Stimulated activated CD4-positive, alpha-beta T cell treated with anti-CD3 and anti-CD28 coated beads, Interleukin-15, amount 100 ng/mL, for 48 hours (primary cell): ENCODE measurements at regions not wholly inside any gene's neighbourhood (a gene's known extent, or its start where the extent isn't known, plus 50 kb on each side); places are given as distances from the start of the nearest gene placed in this dataset.
"Not testable (repeated sequence)": the region's sequence is repeated elsewhere in the genome, so short reads cannot be mapped to it uniquely, and the experiment has no call there.

Experiments used
- DNase-seq, 2 donors: peaks; one replicate each; pipeline ENCODE4 v3.0.0-alpha.2; 2020; ENCODE audit warnings: low read depth in 2 of 2

DNA sequence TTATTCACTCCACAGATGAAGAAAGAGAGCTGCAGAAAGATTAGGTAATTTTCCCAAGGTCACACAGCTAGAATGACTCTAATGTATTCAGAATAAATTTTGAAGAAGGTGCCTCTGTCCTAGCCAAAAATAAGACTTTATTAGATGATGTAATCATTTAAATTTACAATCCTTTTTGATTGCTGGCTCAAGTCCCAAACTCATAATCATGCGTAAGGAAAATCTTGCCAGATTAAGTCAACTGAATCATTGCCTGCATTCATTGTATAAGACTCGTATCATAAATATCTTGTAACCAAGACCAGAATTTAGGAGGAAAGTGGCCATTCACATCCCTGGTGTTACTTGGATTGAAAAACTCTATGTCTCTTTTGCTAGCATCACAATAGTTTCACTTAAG is 53.1 kb upstream of the STK39 start:
- no peak for DNase-seq

GRCh38 chr2:168304024-168304681 is 56.8 kb upstream of the STK39 start:
- no peak for DNase-seq

GRCh38 chr2:168307379-168307778 is 60.0 kb upstream of the STK39 start:
- DNase-seq = no peak

DNA sequence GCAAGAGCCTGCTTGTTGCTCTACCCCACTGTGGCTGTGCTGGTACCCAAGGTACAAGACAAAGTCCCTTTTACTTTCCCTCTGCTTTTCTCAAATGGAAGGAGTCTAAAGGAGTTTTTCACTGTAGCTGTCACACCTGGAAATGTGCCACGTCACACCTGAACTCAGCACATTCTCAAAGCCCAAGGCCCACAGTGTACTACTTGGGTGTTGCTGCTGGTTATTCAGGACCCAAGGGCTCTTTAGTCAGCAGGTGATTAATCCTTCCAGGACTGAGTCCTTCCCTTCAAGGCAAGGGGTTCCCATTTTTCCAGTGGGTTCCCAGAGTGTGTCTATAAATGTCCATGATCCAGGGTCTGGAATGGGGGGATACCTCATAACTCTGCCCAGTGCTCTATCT is 63.2 kb upstream of the STK39 start:
- DNase-seq = no peak

DNA sequence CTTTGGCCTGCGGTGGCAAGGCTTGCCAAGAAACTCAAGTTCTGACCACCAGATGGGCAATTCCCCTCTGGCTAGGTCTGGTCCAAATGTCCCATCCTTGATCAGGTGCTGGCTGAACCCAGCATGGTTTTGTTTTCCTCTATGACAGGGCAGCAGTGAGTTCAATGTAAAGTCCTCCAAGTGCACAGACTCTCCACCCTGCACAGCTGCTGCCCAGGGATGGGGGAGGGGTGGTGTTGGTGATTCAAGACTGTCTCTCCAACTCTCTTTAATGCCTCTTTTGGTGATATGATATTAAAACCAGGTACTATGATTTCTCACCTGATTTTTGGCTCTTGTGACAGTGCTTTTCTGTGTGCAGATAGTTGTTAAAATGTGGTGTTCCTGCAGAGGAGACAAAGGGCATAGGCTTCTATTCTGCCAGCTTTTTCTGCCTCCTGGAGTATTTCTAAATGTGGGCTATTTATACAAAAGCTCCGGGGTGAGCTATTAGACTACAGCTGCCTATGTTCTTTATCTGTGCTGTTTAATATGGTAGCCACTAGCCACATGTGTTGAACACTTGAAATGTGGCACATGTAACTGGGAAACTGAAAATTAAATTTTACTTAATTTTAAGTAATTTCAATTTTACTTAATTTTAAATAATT is 64.0 kb upstream of the STK39 start:
- DNase-seq = no peak

GRCh38 chr2:168312036-168312822 is 64.8 kb upstream of the STK39 start:
- no peak for DNase-seq

DNA sequence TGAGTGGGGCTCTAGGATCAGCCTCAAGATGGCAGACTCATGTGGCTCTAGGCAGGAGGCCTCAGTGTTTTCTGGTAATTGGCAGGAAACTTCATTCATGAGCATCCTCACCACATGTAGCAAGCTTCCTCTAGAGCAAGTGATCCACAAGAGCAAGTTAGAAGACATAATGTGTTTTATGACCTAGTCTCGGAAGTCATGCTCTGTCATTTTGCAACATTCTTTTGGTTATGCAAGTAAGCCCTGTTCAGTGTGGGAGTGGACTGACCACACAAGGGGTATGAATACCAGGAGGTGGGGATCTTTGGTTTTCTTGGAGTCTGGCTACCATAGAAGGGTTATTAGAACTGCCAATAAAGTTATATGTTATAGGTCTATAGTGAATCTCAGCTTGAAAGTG is 66.8 kb upstream of the STK39 start:
- no peak for DNase-seq

- DNase-seq = no peak
Observed at GRCh38 chr2:168315331-168316072, 68.1 kb upstream of the STK39 start.

- no peak for DNase-seq
Observed at GRCh38 chr2:168316073-168316440, 68.7 kb upstream of the STK39 start.

GRCh38 chr2:168317282-168317681 is 69.9 kb upstream of the STK39 start:
- no peak for DNase-seq

DNA sequence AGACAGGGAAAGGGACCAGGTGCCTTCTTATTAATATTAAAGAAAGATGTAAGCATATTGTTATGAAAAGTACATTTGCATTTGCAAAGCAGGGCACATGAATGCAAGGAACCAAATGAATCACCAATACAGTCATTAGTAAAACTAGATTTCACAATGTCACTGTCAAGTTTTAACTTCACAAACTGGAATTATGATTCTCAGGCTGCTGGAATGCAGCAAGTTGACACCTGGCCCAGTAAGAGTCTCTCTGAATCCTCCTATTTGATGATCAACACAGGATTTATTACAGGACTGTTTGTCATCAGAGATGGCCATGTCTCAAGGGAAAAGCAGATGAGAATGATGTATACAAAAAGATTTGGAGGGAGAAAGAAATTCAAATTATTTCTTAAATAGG is 72.9 kb upstream of the STK39 start:
- DNase-seq = no peak

DNA sequence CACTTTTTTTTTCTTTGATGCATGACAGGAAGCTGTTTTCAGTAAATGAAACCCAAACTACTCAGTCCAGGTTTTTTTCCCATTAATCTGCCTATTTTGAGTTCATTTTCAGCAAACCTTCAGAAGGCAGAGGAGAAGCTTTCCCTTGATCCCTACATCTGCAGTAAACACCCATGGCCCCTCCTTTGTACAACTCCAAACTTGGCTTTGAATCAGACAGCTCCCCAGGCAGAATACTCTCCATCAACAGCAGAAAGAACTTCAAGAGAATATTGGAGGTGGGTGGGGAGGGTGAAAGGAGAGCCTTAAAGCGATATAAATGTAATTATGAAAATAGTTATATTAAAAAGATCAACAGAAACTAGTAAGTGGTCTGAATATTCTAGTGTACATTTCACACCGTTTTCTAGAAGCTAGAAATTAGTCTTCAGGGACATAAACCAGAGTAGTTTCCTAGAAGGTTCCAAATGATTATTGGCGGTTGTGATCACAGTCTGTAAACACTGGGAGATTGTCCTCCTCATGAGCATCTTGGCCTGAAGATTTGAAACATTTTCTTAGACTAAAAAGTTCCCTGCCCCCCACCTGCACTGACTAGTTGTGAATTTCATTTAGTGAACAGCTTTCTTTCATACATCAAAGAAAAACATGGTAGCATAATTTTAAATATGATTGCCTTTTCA is 75.1 kb upstream of the STK39 start:
- DNase-seq = no peak

- no peak for DNase-seq
Observed at GRCh38 chr2:168323529-168324021, 76.2 kb upstream of the STK39 start.

DNA sequence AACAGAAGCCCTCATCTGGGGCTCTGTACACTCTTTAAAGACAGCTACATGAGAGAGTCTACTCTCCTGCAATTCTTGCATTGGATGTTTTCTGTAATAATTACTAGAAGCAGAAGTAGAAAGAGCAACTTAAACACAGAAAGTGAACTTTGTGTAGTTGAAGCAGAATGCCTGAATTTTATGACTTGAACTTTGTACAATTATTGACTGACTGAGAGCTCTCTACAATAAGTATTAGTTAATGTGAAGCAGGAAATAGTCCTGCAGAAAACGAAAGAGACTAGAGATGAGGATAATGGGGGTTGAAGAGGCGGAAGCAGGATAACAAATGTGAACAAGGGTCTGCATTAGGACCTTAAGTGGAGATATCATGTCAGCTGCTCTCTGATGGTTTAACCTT is 79.2 kb upstream of the STK39 start:
- no peak for DNase-seq

DNA sequence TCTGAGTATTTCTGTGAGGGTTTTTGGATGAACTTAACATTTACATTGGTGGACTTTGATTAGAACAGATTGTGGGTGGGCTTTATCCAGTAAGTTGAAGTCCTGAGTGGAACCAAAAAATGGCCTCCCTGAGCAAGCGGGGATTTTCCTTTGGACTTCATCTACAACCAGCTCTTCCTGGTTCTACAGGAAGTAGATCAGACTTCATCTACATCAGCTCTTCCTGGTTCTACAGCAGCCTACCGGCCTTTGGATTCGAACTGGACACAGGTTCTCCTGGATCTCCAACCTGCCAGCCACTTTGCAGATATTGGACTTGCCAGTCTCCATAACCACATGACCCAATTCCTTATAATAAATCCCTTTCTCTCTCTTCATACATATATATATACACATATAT is 79.9 kb upstream of the STK39 start:
- DNase-seq = no peak

- DNase-seq = no peak
Observed at GRCh38 chr2:168328421-168328820, 81.0 kb upstream of the STK39 start.

DNA sequence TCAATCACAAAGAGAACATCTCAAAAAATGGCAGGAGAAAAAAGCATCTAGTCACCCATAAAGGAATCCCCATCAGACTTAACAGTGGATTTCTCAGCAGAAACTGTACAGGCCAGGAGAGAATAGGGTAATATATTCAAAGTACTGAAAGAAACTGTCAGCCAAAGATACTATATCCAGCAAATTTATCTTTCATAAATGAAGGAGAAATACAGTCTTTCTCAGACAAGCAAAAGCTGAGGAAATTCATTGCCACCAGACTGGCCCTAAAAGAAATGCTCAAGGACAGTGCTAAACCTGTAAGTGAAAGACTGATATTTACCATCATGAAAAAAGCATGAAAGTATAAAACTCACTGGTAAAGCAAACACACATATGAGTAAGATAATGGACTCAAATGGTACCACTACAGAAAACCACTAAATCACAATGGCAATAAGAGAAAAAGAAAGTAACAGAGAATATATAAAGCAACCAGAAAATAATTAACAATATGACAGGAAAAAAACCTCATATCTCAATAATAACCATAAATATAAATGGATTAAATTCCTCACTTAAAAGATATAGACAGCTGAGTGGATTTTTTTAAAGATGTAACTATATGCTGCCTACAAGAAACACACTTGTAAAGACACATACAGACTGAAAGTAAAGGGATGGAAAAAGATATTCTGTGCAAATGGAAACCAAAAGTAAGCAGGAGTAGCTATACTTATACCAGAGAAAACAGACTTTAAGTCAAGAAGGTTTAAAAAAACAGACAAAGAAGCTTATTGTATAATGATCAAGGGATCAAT is 83.4 kb upstream of the STK39 start:
- no peak for DNase-seq

DNA sequence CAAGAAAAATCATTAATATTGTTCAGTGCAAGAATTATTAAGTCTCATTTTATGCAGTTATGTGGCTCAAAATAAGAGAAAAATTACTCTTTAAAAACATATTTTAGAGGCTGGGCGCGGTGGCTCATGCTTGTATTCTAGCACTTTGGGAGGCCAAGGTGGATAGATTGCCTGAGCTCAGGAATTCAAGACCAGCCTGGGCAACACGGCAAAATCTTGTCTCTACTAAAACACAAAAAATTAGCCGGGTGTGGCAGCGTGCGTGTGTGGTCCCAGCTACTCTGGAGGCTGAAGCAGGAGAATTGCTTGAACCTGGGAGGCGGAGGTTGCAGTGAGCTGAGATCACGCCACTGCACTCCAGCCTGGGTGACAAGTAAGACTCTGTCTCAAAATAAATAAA is 87.9 kb upstream of the STK39 start:
- DNase-seq = not testable (repeated sequence)

GRCh38 chr2:168336786-168337388 is 89.5 kb upstream of the STK39 start:
- peak; percentile 19 to 42 for DNase-seq

DNA sequence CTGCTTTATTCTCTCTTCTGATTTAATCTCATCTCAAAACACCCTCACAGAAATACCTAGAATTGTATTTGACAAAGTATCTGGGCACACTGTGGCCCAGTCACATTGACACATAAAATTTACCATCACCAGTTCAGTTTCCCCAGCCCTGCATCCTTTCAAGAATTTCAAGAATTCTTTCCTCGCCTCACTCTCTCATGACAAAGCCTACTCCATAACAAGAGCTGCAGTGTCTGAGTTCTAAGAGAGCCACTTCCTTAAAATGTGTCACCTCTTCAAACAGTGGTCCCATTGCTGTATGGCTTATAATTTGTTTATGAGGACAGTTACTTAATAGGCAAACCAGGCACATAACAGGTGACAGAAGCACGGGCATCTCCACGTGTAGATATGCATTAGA is 90.9 kb upstream of the STK39 start:
- no peak for DNase-seq
